PC-3 (cell line): ENCODE measurements at regions not wholly inside any gene's neighbourhood (a gene's known extent, or its start where the extent isn't known, plus 50 kb on each side); places are given as distances from the start of the nearest gene placed in this dataset.

Experiments
- ATAC-seq: fragments of 200-7000 bp; cut with Tn5 transposase; 2 replicates; pipeline ENCODE4 v1.9.1; 2020; ENCODE audit warnings: mild to moderate bottlenecking, moderate library complexity
- BruUV-seq: library from RNA; stranded (reverse); fragments of 400-500 nt; replicated peaks from 2 replicates; lab custom pipeline; 2021; lab: Mats Ljungman, UMichigan
- CTCF ChIA-PET: fragments of 300-600 bp; sonication (Branson Sonifier 250); formaldehyde crosslinking; loops from one replicate; lab custom pipeline; 2022; ENCODE audit warnings: antibody characterized with exemption; lab: Charles Lee
- POLR2A ChIA-PET: fragments of 300-600 bp; sonication (Branson Sonifier 250); formaldehyde crosslinking; loops from one replicate; lab custom pipeline; 2022; ENCODE audit warnings: antibody characterized with exemption; ENCODE audit not compliant: unreplicated experiment; lab: Charles Lee
- DNase-seq: peaks from one replicate; pipeline ENCODE4 v3.0.0-alpha.2; 2015
- H2AFZ ChIP-seq: fragments of 300-600 bp; sonication (generic); 2 replicates; pipeline ENCODE4 v1.6.0; 2016; ENCODE audit warnings: antibody characterized with exemption, low read length
- H3F3A ChIP-seq: fragments of 300-600 bp; sonication (generic); one replicate; pipeline ENCODE4 v1.6.0; 2017; ENCODE audit warnings: antibody characterized with exemption, low read length, control low read depth, mild to moderate bottlenecking; ENCODE audit not compliant: unreplicated experiment
- H3K27ac ChIP-seq: fragments of 300-600 bp; sonication (generic); 2 replicates; pipeline ENCODE4 v1.5.1; 2016; ENCODE audit warnings: mild to moderate bottlenecking, low read length
- H3K27me3 ChIP-seq: fragments of 300-600 bp; sonication (generic); 2 replicates; pipeline ENCODE4 v1.6.1; 2016; ENCODE audit warnings: low read length, mixed read lengths
- H3K36me3 ChIP-seq: fragments of 300-600 bp; sonication (generic); 2 replicates; pipeline ENCODE4 v1.6.1; 2016; ENCODE audit warnings: low read depth, mixed run types, low read length, mixed read lengths
- H3K4me1 ChIP-seq: fragments of 300-600 bp; sonication (generic); 2 replicates; pipeline ENCODE4 v1.5.1; 2016; ENCODE audit warnings: low read length; ENCODE audit not compliant: insufficient read depth
- H3K4me2 ChIP-seq: fragments of 300-600 bp; sonication (generic); 2 replicates; pipeline ENCODE4 v1.6.0; 2016; ENCODE audit warnings: low read length
- H3K4me3 ChIP-seq: fragments of 300-600 bp; sonication (generic); 2 replicates; pipeline ENCODE4 v1.5.1; 2016; ENCODE audit warnings: mild to moderate bottlenecking, low read length, mixed read lengths
- H3K79me2 ChIP-seq: fragments of 300-600 bp; sonication (generic); 2 replicates; pipeline ENCODE4 v1.6.1; 2017; ENCODE audit warnings: low read length, mixed read lengths
- H3K9ac ChIP-seq: fragments of 300-600 bp; sonication (generic); 2 replicates; pipeline ENCODE4 v1.6.0; 2016; ENCODE audit warnings: mild to moderate bottlenecking, low read length
- H3K9me2 ChIP-seq: fragments of 300-600 bp; sonication (generic); replicated peaks from 2 replicates; pipeline ENCODE4 v1.6.1; 2016; ENCODE audit warnings: mixed run types, low read length, mixed read lengths
- H3K9me3 ChIP-seq: fragments of 300-600 bp; sonication (generic); 2 replicates; pipeline ENCODE4 v1.6.1; 2016; ENCODE audit warnings: low read length, mixed read lengths
- H4K20me1 ChIP-seq: fragments of 300-600 bp; sonication (generic); 2 replicates; pipeline ENCODE4 v1.6.1; 2016; ENCODE audit warnings: low read length, mixed read lengths
- EZH2 ChIP-seq: fragments of 300-600 bp; sonication (generic); IDR thresholded peaks from one replicate; pipeline ENCODE4 v1.6.1; 2017; ENCODE audit warnings: antibody characterized with exemption, mild to moderate bottlenecking, low read length; ENCODE audit not compliant: unreplicated experiment
- EZH2phosphoT487 ChIP-seq: fragments of 300-600 bp; sonication (generic); IDR thresholded peaks from 2 replicates; pipeline ENCODE4 v1.6.1; 2018; ENCODE audit warnings: mild to moderate bottlenecking, antibody characterized with exemption, low read length, borderline replicate concordance
- intact Hi-C: fragments of 100-400 bp; cut with micrococcal nuclease; formaldehyde crosslinking; loops from 2 replicates; pipeline ENCODE4 v1.9.0; 2023
- TF ChIP-seq, protein P1 (sequence below): fragments of 300-600 bp; sonication (generic); conservative IDR thresholded peaks from 2 replicates; pipeline ENCODE4 v1.5.1; 2017; ENCODE audit warnings: antibody characterized with exemption, low read depth, mild to moderate bottlenecking, low read length

DNA sequence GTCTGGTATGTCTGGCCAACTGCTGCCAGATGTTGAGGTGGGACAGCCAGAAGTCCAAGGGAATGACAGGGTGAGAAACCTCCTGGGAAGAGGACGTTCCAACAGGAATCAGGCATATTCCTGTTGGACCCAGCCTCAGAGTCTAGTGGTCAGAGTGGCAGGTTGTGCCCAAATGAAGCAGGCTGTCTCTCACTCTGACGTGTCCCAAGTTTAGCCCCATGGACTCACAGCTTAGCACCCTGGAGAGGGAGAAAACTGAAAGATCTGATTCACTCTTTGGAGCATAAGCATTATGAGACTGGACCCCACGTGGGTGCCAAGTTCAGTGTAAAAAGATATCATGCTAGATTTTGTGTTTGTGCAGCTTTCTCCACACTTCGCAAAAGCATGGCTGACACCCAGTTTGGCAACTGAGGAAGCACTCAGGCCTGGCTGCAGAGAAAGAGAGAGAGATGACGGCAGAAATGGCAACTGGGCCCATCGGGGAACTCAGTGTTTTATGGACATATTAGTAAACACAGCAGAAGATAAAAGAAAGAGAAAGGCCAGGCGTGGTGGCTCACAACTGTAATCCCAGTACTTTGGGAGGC, 88.2 kb upstream of the LMCD1 start:
- no peaks in the 10 kb centered on the region for H3K4me1 ChIP-seq
- H4K20me1 ChIP-seq, result no peaks in the 10 kb centered on the region
- POLR2A ChIA-PET, result no interaction called here
- no TSS peak for BruUV-seq
- TF ChIP-seq EZH2phosphoT487 (no peak), EZH2 (no peak)
- TF ChIP-seq, protein P1, sequence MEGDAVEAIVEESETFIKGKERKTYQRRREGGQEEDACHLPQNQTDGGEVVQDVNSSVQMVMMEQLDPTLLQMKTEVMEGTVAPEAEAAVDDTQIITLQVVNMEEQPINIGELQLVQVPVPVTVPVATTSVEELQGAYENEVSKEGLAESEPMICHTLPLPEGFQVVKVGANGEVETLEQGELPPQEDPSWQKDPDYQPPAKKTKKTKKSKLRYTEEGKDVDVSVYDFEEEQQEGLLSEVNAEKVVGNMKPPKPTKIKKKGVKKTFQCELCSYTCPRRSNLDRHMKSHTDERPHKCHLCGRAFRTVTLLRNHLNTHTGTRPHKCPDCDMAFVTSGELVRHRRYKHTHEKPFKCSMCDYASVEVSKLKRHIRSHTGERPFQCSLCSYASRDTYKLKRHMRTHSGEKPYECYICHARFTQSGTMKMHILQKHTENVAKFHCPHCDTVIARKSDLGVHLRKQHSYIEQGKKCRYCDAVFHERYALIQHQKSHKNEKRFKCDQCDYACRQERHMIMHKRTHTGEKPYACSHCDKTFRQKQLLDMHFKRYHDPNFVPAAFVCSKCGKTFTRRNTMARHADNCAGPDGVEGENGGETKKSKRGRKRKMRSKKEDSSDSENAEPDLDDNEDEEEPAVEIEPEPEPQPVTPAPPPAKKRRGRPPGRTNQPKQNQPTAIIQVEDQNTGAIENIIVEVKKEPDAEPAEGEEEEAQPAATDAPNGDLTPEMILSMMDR, result no peak
- no peak for DNase-seq
- H3F3A ChIP-seq, result no peaks in the 10 kb centered on the region
- intact Hi-C loops, result no loop called here
- no peak overlapping the region for H3K9ac ChIP-seq
- H3K4me3 ChIP-seq, result no peak overlapping the region
- H3K9me2 ChIP-seq, result no peaks in the 10 kb centered on the region
- H2AFZ ChIP-seq, result no peak overlapping the region
- H3K36me3 ChIP-seq, result no peaks in the 10 kb centered on the region
- H3K79me2 ChIP-seq, result no peaks in the 10 kb centered on the region
- no peak overlapping the region for H3K27ac ChIP-seq
- H3K27me3 ChIP-seq, result no peaks in the 10 kb centered on the region
- H3K4me2 ChIP-seq, result no peak overlapping the region
- H3K9me3 ChIP-seq, result no peaks in the 10 kb centered on the region
- CTCF ChIA-PET, result no interaction called here
- ATAC-seq, result no peak

DNA sequence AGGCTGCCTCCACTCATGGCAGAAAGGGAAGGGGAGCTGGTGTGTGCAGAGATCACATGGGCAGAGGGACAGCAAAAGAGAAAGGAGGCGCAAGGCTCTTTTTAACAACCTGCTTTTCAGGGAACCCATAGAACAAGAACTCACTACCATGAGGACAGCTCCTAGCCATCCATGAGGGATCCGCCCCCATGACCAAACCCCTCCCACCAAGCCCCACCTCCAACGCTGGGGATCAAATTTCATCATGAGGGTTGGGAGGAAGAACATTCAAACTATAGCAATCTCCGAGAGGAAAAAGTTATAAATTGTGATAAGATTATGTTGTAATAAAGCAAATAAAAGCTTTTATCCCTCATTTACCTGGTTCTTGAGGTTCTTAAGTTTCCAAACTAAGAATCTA, 84.7 kb upstream of the LMCD1 start:
- ChIA-PET CTCF (interaction anchor here (1.4 to 1.6 kb wide), 2 partner anchors 90 to 92 kb away, joined by 4 to 25 read pairs; no protein-coding TSS in a partner anchor), POLR2A (interaction anchor here (1.0 kb wide), 1 partner anchor 100 kb away, joined by 3 read pairs; no protein-coding TSS in a partner anchor)
- no peaks in the 10 kb centered on the region for H3K4me1 ChIP-seq
- H3K36me3 ChIP-seq, result no peaks in the 10 kb centered on the region
- no peaks in the 10 kb centered on the region for H3K79me2 ChIP-seq
- peak; percentile 81 for ATAC-seq
- H3K27ac ChIP-seq, result no peak overlapping the region
- H3K9ac ChIP-seq, result no peak overlapping the region
- no peaks in the 10 kb centered on the region for H4K20me1 ChIP-seq
- peak overlapping the region; percentile 66 for H3K4me2 ChIP-seq
- no peaks in the 10 kb centered on the region for H3K9me3 ChIP-seq
- H3K9me2 ChIP-seq, result no peaks in the 10 kb centered on the region
- no peaks in the 10 kb centered on the region for H3F3A ChIP-seq
- intact Hi-C loops, result loop anchor here (1.0 kb wide), 1 partner anchor 93 kb away; no protein-coding TSS in a partner anchor
- no TSS peak for BruUV-seq
- H3K4me3 ChIP-seq, result peak overlapping the region; percentile 11; the same call in 1 of the 2 replicates
- H3K27me3 ChIP-seq, result no peaks in the 10 kb centered on the region
- H2AFZ ChIP-seq, result peak overlapping the region; percentile 46
- peak; percentile 60 for DNase-seq
- TF ChIP-seq EZH2 (no peak), EZH2phosphoT487 (no peak)
- TF ChIP-seq, protein P1, result no peak

DNA sequence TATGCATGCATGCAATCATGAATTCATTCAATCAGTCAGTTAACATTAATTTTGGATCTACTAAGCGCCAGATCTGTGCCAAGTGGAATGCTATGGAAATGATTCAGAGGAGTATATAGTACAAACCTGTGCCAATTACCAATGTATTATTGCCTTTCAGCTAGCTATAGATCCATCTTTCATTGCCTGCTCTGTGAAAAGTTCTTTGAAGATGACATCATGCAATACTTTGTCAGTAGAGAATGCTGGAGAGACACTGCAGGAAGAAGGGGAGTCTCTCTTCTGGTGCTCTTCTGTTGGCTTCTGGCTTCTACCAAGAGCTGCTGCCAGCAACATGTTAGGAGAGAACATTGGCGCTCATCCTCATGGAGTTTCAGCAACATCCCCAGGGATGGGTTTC, 81.0 kb upstream of the LMCD1 start:
- TF ChIP-seq, protein P1, result no peak
- intact Hi-C loops, result loop anchor here (5.0 kb wide), 1 partner anchor 187 kb away; no protein-coding TSS in a partner anchor
- Histone ChIP-seq H4K20me1 (no peaks in the 10 kb centered on the region), H3K4me1 (no peaks in the 10 kb centered on the region), H3F3A (no peaks in the 10 kb centered on the region), H3K9ac (no peak overlapping the region), H3K4me2 (no peak overlapping the region), H3K9me3 (no peaks in the 10 kb centered on the region), H3K9me2 (no peaks in the 10 kb centered on the region), H2AFZ (no peak overlapping the region), H3K27me3 (no peaks in the 10 kb centered on the region), H3K4me3 (no peak overlapping the region), H3K79me2 (no peaks in the 10 kb centered on the region), H3K27ac (no peak overlapping the region), H3K36me3 (peaks cover 3% of the 10 kb centered on the region; the same call in 1 of the 2 replicates)
- BruUV-seq, result no TSS peak
- CTCF ChIA-PET, result no interaction called here
- ATAC-seq (no peak), DNase-seq (no peak)
- POLR2A ChIA-PET, result no interaction called here
